Stomach (tissue), 8 donors: ENCODE measurements at regions not wholly inside any gene's neighbourhood (a gene's known extent, or its start where the extent isn't known, plus 50 kb on each side); places are given as distances from the start of the nearest gene placed in this dataset.
A peak's percentile ranks its signal among the peaks of the same experiment; 100 is the strongest.
"Not testable (repeated sequence)": the region's sequence is repeated elsewhere in the genome, so short reads cannot be mapped to it uniquely, and the experiment has no call there.

Experiments used
- DNase-seq, 2 donors: peaks; one replicate each; pipeline versions ENCODE4 v3.0.0 to v3.0.0-alpha.2; 2013 to 2019
- H3K27ac ChIP-seq, 5 donors: fragments of 200-600 bp in 4 of 5; sonication (generic) in 4 of 5; one replicate each; pipeline ENCODE4 v1.5.1; 2013 to 2019; ENCODE audit warnings: mild to moderate bottlenecking in 1 of 5, moderate library complexity in 1 of 5
- H3K27me3 ChIP-seq, 3 donors: fragments of 200-600 bp; sonication (generic); one replicate each; pipeline ENCODE4 v1.5.1; 2017 to 2019; ENCODE audit warnings: mixed run types in 1 of 3
- H3K36me3 ChIP-seq, 4 donors: fragments of 200-600 bp; sonication (generic); 1 replicate in 3 of 4; 2 replicates in 1 of 4; pipeline ENCODE4 v1.5.1; 2016 to 2019
- H3K4me1 ChIP-seq, 4 donors: fragments of 200-600 bp; sonication (generic); one replicate each; pipeline ENCODE4 v1.5.1; 2016 to 2019
- H3K4me3 ChIP-seq, 4 donors: fragments of 200-600 bp; sonication (generic) in 3 of 4; one replicate each; pipeline ENCODE4 v1.5.1; 2016 to 2019; ENCODE audit warnings: mild to moderate bottlenecking in 1 of 4
- H3K9me3 ChIP-seq, 4 donors: fragments of 200-600 bp; sonication (generic); one replicate each; pipeline ENCODE4 v1.5.1; 2016 to 2019
- EP300 ChIP-seq: sonication (generic); formaldehyde crosslinking; IDR thresholded peaks from one replicate; pipeline ENCODE4 v1.6.1; 2017; ENCODE audit warnings: antibody characterized with exemption
- POLR2A ChIP-seq, 4 donors: fragments of 450-650 bp; IDR thresholded peaks; one replicate each; pipeline ENCODE4 v1.6.1; 2016; ENCODE audit warnings: antibody characterized with exemption in 4 of 4, control low read depth in 2 of 4, mild to moderate bottlenecking in 1 of 4, moderate library complexity in 1 of 4
- POLR2AphosphoS5 ChIP-seq, 3 donors: sonication (generic); formaldehyde crosslinking; IDR thresholded peaks; one replicate each; pipeline ENCODE4 v1.6.1; 2016; ENCODE audit warnings: antibody characterized with exemption in 3 of 3
- WGBS, 5 donors: extraction: QIAGEN DNeasy Blood & Tissue Kit in 3 of 5; methylation state at CpG; one replicate each; pipeline versions ENCODE4 v1.1.5 to v1.1.7; 2013 to 2018; 5-methylcytosine and 5-hydroxymethylcytosine counted together
- intact Hi-C: fragments of 100-400 bp; cut with DNase I; formaldehyde crosslinking; loops from one replicate; pipeline ENCODE4 v1.15.1; 2023; ENCODE audit warnings: low total_unique reads
- TF ChIP-seq, protein P1 (sequence below), 7 experiments: fragments of 450-650 bp in 4 of 7; fragments of 200-600 bp in 3 of 7; sonication (generic) in 3 of 7; IDR thresholded peaks; one replicate each; pipeline ENCODE4 v1.5.1; 2016 to 2019; ENCODE audit warnings: antibody characterized with exemption in 7 of 7, control low read depth in 2 of 7, mild to moderate bottlenecking in 1 of 7
- donor health status: healthy with polysubstance abuse.
- donor health status: Bipolar disorder and iron deficiency.
- donor health status: healthy.

DNA sequence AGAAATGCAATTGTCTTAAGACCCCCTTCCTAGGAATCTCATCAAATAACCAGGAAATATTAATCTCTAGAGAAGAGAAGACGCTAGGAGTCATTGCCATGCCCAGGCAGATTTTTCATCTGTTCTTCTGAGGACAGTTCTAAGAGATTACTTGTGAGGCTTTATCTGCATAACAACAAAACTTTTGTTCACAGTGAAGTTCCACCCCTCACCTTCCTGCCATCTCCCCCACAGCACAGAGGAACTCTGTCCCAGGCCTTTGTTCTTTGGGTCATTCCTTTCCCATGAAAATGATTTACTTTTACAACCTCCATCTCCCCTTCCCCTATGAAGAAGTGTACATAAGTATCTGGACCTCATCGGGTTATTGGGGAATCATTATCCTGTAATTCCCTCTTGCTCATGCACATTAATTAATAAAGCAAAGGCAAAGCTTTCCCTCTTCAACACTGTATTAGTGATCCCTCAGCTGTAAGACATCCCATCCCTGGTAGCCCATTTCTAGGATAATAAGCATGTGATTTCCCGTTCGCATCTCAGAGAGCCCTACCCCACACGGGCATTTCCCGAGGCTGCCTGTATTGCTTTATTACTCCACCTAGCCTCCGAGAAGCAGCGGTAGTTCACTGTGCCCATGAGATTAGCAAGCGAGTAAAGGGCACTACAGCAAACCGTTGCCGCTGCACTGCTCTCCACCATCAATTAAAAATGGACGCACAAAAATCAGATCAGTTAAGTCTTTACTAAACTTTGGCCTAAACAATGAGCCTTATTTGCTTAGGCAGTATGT lies 384.4 kb upstream of the CAMK1G start:
- DNase-seq = no peak
- H3K36me3 ChIP-seq = no peaks in the 10 kb centered on the region
- H3K9me3 ChIP-seq = peaks cover 14 to 27% (median 25%) of the 10 kb centered on the region in 4 donors
- H3K4me1 ChIP-seq = no peaks in the 10 kb centered on the region
- intact Hi-C loops = no loop called here
- H3K27me3 ChIP-seq = peaks cover 0 to 18% (median 0%) of the 10 kb centered on the region in 3 donors
- H3K4me3 ChIP-seq = no peak overlapping the region
- no peak overlapping the region for H3K27ac ChIP-seq
- WGBS, 5 donors = 51 to 61% (median 57%) methylated on average over 12 of the region's 12 CpGs
- TF ChIP-seq, protein P1, sequence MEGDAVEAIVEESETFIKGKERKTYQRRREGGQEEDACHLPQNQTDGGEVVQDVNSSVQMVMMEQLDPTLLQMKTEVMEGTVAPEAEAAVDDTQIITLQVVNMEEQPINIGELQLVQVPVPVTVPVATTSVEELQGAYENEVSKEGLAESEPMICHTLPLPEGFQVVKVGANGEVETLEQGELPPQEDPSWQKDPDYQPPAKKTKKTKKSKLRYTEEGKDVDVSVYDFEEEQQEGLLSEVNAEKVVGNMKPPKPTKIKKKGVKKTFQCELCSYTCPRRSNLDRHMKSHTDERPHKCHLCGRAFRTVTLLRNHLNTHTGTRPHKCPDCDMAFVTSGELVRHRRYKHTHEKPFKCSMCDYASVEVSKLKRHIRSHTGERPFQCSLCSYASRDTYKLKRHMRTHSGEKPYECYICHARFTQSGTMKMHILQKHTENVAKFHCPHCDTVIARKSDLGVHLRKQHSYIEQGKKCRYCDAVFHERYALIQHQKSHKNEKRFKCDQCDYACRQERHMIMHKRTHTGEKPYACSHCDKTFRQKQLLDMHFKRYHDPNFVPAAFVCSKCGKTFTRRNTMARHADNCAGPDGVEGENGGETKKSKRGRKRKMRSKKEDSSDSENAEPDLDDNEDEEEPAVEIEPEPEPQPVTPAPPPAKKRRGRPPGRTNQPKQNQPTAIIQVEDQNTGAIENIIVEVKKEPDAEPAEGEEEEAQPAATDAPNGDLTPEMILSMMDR (IDR thresholded peaks at IDR 0.05) = no peak
- TF ChIP-seq EP300 = no peak
- no peak for TF ChIP-seq POLR2A (IDR thresholded peaks at IDR 0.05)
- TF ChIP-seq POLR2AphosphoS5 (IDR thresholded peaks at IDR 0.05) = no peak

- peaks cover 0 to 18% (median 0%) of the 10 kb centered on the region in 3 donors for H3K27me3 ChIP-seq
- no peak for DNase-seq
- no peak overlapping the region for H3K27ac ChIP-seq
- H3K4me3 ChIP-seq = no peak overlapping the region
- no peak for TF ChIP-seq EP300
- TF ChIP-seq POLR2A (IDR thresholded peaks at IDR 0.05) = no peak
- no peak for TF ChIP-seq POLR2AphosphoS5 (IDR thresholded peaks at IDR 0.05)
- TF ChIP-seq, protein P1 (IDR thresholded peaks at IDR 0.05) = no peak
- WGBS, 5 donors = 19 to 43% (median 25%) methylated on average over 4 of the region's 4 CpGs
- intact Hi-C loops = no loop called here
- H3K4me1 ChIP-seq = no peaks in the 10 kb centered on the region
- peaks cover 14 to 23% (median 22%) of the 10 kb centered on the region in 4 donors for H3K9me3 ChIP-seq
- no peaks in the 10 kb centered on the region for H3K36me3 ChIP-seq
Measured at GRCh38 chr1:209199822-209200221, 383.7 kb upstream of the CAMK1G start.

GRCh38 chr1:209202321-209202720 lies 381.2 kb upstream of the CAMK1G start:
- H3K4me1 ChIP-seq, H3K4me3 ChIP-seq, H3K36me3 ChIP-seq, H3K9me3 ChIP-seq, H3K27ac ChIP-seq, DNase-seq, intact Hi-C loops: not testable (repeated sequence)
- 76 to 81% (median 77%) methylated on average over 8 to 11 of the region's 11 CpGs for WGBS, 5 donors
- peaks cover 0 to 24% (median 4%) of the 10 kb centered on the region in 3 donors for H3K27me3 ChIP-seq

DNA sequence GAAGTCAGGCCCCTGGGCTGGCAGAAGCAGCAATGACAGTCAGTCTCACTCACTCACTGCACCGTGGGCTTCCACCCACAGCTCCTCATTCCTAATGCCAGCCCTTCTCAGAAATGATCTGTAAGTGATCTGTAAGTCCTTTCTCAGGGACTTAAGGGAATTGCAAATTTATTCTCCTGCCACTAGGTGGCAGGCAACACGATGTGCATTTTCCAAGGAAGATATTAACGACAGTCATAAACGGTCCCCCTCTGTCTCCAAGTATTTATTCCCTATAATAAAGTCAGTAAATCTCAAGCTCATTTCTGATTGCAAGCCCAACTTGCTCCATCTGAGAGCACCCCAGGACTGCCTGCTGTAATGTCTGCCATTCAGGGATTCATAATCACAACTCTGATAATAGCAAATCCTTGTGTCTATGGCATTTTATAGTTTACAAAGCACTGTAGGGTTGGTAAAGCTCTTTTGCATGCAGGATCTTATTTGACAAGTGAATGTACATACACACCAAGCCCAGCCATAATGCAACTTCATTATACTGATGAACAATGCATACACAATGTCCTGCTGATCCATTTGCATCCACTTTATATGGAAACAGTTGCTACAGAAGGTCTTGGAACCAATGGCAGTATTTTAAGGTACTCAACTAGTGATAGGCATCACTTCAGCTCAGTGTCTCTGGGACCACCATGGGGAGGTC lies 380.5 kb upstream of the CAMK1G start:
- H3K4me3 ChIP-seq = no peak overlapping the region
- peaks cover 0 to 31% (median 11%) of the 10 kb centered on the region in 3 donors for H3K27me3 ChIP-seq
- 0 to 2% (median 0%) methylated on average over 4 of the region's 4 CpGs for WGBS, 5 donors
- TF ChIP-seq, protein P1 (IDR thresholded peaks at IDR 0.05) = peak in 4 of 7 experiments; percentile 45 to 77 (median 65)
- TF ChIP-seq POLR2AphosphoS5 (IDR thresholded peaks at IDR 0.05) = no peak
- no peaks in the 10 kb centered on the region for H3K36me3 ChIP-seq
- no peaks in the 10 kb centered on the region for H3K9me3 ChIP-seq
- intact Hi-C loops = no loop called here
- H3K4me1 ChIP-seq = peaks cover 0 to 11% (median 7%) of the 10 kb centered on the region in 4 donors
- peak in 1 of 2 donors; percentile 75 for DNase-seq
- no peak overlapping the region for H3K27ac ChIP-seq
